VCaP (cell line): ENCODE measurements at regions not wholly inside any gene's neighbourhood (a gene's known extent, or its start where the extent isn't known, plus 50 kb on each side); places are given as distances from the start of the nearest gene placed in this dataset.

ENCODE experiments used
- H3K27ac ChIP-seq: fragments of 450-650 bp; 2 replicates; pipeline ENCODE4 v1.5.1; 2017
- CTCF ChIP-seq: fragments of 450-650 bp; conservative IDR thresholded peaks from 2 replicates; pipeline ENCODE4 v1.5.1; 2017; ENCODE audit warnings: mild to moderate bottlenecking, moderate library complexity

DNA sequence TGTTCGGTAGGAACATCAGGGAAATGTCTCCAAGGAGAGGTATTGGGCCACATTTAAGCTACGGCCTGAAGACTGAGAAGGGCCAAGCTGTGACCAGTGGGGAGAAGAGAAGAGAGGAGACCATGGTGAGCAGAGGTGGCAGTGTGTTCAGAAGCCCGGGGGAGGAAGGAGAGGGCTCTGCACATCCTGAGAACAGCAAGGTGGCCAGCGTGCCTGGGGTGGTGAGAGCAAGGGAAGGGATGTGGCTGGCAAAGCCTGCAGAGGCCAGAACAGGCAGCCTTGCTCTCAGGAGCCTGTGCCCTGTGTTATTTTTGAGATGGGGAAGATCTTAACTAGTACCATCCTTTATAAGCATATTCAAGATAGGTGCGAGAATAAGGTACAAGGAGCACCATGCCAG is 933.5 kb upstream of the EEF2KMT start:
- no peak overlapping the region for H3K27ac ChIP-seq
- TF ChIP-seq CTCF = no peak

GRCh38 chr16:6027733-6028132 is 930.1 kb upstream of the EEF2KMT start:
- no peak overlapping the region for H3K27ac ChIP-seq
- no peak for TF ChIP-seq CTCF

GRCh38 chr16:6023449-6023848 is 925.9 kb upstream of the EEF2KMT start:
- no peak overlapping the region for H3K27ac ChIP-seq
- no peak for TF ChIP-seq CTCF

DNA sequence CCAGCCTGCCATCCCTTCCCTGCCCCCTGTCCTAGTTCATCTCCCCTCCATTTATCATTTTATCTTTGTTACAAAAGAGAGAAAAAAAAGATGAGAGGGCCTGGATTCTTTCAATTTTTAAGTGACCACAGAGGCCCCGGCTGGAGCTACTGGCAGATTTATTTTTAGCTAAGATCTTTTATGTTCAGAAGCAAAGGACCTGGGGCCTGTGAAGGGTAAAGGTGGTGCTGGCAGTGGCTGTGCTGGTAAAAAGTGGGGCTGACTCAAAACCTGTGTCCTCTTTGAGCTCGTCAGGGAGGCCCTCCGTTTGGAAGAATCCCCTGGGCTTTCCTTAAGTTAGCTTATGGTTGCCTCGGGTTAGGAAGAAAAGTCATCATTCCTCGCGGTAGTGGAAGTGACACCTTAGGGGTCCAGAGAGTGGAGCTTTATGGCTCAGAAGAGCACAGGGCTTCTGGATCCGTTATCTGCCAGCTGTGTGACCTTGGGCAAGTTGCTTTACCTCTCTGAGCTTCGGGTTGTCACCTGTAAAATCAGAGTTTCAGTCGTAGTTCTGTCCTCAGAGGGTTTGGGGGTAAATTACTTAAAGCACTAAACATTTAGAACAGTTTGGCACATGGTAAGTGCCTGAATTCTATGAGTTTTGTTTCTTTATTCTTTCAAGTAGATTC is 923.8 kb upstream of the EEF2KMT start:
- no peak overlapping the region for H3K27ac ChIP-seq
- no peak for TF ChIP-seq CTCF

- no peak overlapping the region for H3K27ac ChIP-seq
- TF ChIP-seq CTCF = no peak
Measured at GRCh38 chr16:6020162-6020985, 922.8 kb upstream of the EEF2KMT start.

GRCh38 chr16:6019490-6019991 is 921.9 kb upstream of the EEF2KMT start:
- no peak overlapping the region for H3K27ac ChIP-seq
- TF ChIP-seq CTCF = no peak

GRCh38 chr16:6018848-6019489 is 921.4 kb upstream of the EEF2KMT start:
- no peak for TF ChIP-seq CTCF

More at GRCh38 chr16:6018848-6019489, 921.4 kb upstream of the EEF2KMT start:
- H3K27ac ChIP-seq = no peak overlapping the region
